Pons (tissue), 1 donor: ENCODE measurements at regions not wholly inside any gene's neighbourhood (a gene's known extent, or its start where the extent isn't known, plus 50 kb on each side); places are given as distances from the start of the nearest gene placed in this dataset.

Source experiments
- DNase-seq: peaks from one replicate; pipeline ENCODE4 v3.0.0-alpha.2; 2016; ENCODE audit warnings: low spot score

- no peak for DNase-seq
These were observed 192.6 kb downstream of the ERMARD start for GRCh38 chr6:169944061-169944337.

- DNase-seq: no peak
These were observed 192.0 kb downstream of the ERMARD start for GRCh38 chr6:169943241-169944060.

DNA sequence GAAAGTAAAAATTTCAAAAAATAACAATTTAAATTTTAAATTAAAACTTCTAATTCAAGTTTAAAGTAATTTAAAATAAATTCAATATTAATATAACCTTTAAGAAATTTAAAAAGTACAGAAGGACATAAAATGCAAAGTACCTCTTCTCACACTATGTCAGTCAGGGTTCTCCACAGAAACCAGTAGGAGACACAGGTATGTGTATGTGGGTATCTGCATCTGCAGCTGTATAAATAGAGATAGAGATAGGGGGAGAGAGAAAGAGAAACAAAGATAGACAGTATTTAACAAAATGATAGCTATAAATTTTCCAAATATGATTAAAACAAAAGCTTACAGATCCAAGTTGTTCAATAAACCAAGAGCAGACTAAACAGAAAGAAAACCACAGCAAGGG is 190.8 kb downstream of the ERMARD start:
- no peak for DNase-seq

- DNase-seq: no peak
These were observed 189.3 kb downstream of the ERMARD start for GRCh38 chr6:169940481-169941271.

GRCh38 chr6:169939554-169940164 is 188.2 kb downstream of the ERMARD start:
- DNase-seq: no peak

- no peak for DNase-seq
These were observed 187.3 kb downstream of the ERMARD start for GRCh38 chr6:169938731-169939130.

- DNase-seq: no peak
These were observed 186.9 kb downstream of the ERMARD start for GRCh38 chr6:169938262-169938701.

DNA sequence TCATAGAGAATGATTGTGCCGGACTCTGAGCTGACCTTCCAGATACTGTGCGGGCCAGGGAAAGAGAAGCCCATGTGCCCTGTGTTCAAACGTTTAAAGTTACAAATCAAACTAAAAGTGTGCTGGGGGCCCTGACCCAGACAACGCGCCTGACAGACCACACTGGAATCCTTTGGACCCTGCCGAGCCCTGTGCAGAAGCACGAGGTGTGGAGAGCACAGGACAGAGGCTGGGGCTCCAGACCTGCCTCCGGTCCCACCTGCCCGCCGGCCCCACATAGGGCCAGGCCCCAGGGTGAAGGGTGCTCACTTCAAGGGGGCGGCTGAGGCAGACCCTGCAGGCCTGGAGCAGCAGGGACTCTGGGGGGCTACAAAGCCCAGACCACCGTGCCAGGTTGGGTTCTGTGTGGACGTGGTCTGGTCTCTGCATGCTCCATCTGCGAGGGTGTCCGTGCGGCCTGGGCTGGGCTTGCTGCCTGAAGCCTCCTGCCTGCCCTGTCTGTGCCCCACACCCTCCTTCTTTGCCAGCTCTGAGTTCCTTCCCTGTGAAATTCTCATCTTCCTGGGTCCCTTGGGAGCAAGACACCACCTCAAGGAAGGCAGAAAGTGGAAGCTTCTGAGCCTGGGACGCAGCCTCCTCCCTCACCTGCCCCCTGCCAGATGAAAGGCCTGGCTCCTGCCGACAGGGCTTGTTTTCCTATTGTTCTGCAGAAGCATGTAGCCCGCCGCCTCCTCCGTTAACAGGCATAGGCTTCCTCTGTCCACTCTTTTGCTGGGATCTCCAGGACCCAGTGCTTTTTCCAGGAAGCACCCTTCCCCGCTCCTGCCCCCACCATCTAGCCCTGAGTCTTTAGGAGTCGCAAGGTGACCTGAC is 186.2 kb downstream of the ERMARD start:
- no peak for DNase-seq

GRCh38 chr6:169936355-169936975 is 185.0 kb downstream of the ERMARD start:
- DNase-seq: no peak

GRCh38 chr6:169935861-169936260 is 184.4 kb downstream of the ERMARD start:
- DNase-seq: no peak

- DNase-seq: no peak
These were observed 183.9 kb downstream of the ERMARD start for GRCh38 chr6:169935348-169935718.

DNA sequence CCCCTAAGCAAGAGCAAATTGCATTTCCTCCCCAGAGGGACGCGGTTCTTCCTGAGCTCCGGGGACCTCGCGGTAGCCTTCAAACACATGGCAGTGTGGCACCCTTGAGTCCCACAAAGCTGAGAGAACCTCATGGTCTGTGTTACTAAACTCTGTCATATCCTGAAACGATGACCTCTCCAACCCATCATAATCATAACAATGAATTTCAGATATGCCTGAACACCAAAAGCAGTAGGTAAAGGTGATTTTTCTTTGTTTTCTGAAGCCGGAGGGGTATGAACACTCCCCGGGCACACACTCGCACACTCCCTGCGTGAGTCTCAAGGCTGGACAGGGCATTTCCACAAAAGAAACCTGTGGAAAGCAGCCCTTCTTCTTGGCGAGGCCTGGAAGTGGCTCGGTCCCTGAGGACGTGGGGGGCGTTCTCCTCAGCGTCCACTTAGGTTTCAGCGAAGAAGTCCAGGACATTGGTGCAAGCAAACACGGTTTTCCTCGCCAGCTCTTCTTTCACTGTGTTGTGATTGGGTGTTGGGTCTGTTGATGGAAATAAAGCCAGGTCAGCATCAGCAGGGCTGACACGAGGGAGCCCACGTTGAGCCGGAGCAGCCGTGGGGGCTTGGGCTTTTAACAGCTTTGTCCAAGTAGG is 183.4 kb downstream of the ERMARD start:
- no peak for DNase-seq

- DNase-seq: peak; percentile 8
These were observed 182.6 kb downstream of the ERMARD start for GRCh38 chr6:169933839-169934698.

DNA sequence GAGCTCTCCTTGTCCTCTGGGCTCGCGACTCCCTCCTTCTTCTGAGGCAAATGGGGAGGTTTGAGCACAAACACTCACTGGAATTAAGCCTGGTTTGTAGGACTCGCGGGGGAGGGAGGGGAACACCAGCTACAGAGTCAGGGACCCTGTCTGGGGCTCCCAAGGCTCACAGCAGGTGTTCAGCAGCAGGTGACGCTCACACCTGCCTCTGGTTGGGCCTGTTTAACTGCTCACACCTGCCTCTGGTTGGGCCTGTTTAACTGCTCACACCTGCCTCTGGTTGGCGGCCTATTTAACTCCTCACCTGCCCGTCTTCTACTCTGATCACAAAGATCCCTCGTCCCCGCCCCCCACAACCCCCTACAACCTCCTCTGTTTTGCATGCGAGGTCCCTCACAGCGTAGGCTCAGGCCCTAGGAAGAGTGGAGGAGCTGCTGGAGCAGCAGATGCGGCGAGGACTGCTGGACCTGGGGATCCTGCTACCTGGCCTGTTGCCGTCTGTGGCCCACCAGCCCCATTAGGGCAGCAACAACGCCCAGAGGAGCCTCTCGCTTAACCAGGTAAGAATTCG is 181.9 kb downstream of the ERMARD start:
- no peak for DNase-seq

- DNase-seq: no peak
These were observed 181.1 kb downstream of the ERMARD start for GRCh38 chr6:169932491-169932890.

GRCh38 chr6:169931261-169931660 is 179.8 kb downstream of the ERMARD start:
- no peak for DNase-seq

DNA sequence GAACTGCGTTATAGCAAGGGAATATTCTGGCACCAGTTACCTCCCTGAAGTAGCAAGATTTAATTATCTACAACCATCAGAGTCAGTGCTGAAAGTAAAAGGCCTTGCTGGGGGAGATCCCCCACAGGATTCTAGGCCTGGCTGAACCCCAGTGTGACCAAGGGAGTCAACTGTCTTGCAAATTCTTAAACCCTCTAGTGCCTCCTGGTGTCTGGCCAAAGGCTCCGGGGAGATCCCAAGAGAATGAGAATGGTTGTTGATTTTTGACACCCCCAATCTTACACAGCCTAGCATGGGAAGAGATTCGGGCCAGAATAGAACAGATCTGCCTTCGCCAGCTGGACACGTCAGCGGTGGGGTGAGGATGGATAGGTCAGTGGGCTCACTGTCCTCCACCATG is 179.4 kb downstream of the ERMARD start:
- no peak for DNase-seq

DNA sequence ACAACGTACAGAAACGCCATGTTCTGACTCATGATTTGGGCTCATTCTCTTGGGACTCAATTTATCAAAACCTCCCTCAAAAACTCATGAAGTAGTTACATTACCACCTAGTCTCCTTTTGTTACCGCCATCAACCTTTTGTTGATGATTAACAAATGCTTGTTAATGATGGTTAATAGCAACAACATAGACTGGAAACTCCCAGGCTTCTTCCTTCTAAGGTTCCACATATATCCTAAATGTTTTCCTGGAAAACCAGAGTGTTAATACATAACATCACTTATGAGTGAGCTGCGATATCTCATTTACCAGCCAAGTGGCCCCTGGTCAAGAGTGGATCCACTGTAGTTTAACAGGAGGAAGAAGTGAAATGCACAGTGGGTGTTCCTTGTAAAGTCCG is 176.3 kb downstream of the ERMARD start:
- DNase-seq: no peak

- no peak for DNase-seq
These were observed 175.4 kb downstream of the ERMARD start for GRCh38 chr6:169926617-169927417.
